NB4 (cell line): ENCODE measurements at regions not wholly inside any gene's neighbourhood (a gene's known extent, or its start where the extent isn't known, plus 50 kb on each side); places are given as distances from the start of the nearest gene placed in this dataset.

Experiments used
- DNase-seq: peaks from one replicate; pipeline ENCODE4 v3.0.0; 2010; ENCODE audit warnings: low read depth
- H3K4me3 ChIP-seq: one replicate; pipeline ENCODE4 v1.5.1; 2011; ENCODE audit warnings: mild to moderate bottlenecking, low read depth, low read length, moderate library complexity
- CTCF ChIP-seq: IDR thresholded peaks from one replicate; pipeline ENCODE4 v1.5.1; 2012; ENCODE audit warnings: low read depth, low read length
- MYC ChIP-seq: IDR thresholded peaks from 2 replicates; pipeline ENCODE4 v1.6.1; 2011; ENCODE audit warnings: low read depth, low read length
- POLR2A ChIP-seq: IDR thresholded peaks from 2 replicates; pipeline ENCODE4 v1.6.1; 2011; ENCODE audit warnings: mild to moderate bottlenecking; ENCODE audit not compliant: insufficient read length; ENCODE audit errors: extremely low read depth
- TF ChIP-seq, protein P1 (sequence below): IDR thresholded peaks from 2 replicates; pipeline ENCODE4 v1.6.1; 2011; ENCODE audit warnings: low read depth, low read length

DNA sequence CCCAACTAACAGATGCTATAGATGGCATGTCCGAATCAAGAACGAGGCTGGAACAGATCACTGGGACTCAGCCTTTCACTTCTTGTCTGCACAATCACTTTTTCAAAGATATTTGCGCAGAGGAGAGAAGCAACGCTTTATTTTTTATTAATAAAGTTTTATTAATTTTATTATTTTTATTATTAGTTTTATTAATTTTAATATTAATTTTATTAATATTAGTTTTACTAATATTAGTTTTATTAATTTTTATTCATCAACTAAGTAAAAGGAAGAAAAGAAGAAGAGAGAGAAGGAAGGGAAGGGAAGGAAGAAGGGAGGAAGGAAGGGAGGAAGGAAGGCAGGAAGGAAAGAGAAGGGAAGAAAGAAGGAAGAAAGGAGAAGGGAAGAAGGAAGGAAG is 236.4 kb upstream of the HHIP start:
- TF ChIP-seq CTCF, result no peak
- TF ChIP-seq POLR2A, result no peak
- TF ChIP-seq, protein P1, sequence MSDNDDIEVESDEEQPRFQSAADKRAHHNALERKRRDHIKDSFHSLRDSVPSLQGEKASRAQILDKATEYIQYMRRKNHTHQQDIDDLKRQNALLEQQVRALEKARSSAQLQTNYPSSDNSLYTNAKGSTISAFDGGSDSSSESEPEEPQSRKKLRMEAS, result no peak
- TF ChIP-seq MYC, result no peak
- H3K4me3 ChIP-seq, result no peak overlapping the region
- DNase-seq, result no peak

DNA sequence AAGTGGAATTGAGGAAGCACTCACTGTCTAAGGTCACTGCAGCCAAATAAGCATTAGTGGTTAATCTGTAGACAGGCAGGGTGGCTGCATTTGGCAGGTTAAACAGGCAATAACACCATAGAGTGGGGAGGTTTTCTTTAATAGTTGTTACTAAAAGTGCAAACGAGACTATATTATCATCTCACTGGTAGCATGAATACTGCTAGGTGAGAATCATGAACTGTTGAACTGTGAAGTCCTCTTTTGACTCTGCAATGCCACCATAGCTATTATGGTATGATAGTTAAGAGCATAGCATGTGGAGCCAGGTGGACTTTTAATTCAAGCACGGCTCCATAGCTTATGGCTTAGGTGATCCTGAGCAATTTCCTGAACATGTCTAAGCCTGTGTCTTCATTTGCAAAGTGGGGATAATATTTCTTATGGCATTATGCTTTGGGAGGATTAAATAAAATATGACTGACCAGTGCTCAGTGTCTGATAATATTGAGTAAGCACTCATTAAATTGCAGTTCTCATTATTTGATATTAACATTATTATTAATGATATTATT is 235.6 kb upstream of the HHIP start:
- no peak for TF ChIP-seq POLR2A
- no peak overlapping the region for H3K4me3 ChIP-seq
- peak; percentile 1 for DNase-seq

DNA sequence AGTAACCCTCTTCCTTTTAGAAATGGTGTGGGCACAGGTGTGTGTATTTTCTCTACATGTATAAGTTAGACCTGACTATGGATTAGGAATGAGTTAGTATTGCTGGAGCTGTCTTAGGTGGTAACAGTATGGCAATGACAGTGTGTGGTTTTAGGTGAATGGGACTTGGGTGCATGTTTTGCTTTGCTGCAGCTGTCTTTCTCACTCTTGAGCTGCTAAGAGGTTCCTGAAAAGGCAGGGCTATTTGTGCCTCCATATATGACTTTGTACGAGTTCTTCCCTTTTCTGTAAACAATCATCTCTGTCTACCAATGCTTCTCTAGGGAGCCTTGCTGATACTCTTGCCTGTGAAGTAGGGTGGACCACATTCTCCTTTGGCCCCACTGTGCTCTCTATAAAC is 234.8 kb upstream of the HHIP start:
- no peak overlapping the region for H3K4me3 ChIP-seq
- TF ChIP-seq POLR2A (no peak), CTCF (no peak)
- TF ChIP-seq, protein P1, result no peak
- DNase-seq, result no peak

DNA sequence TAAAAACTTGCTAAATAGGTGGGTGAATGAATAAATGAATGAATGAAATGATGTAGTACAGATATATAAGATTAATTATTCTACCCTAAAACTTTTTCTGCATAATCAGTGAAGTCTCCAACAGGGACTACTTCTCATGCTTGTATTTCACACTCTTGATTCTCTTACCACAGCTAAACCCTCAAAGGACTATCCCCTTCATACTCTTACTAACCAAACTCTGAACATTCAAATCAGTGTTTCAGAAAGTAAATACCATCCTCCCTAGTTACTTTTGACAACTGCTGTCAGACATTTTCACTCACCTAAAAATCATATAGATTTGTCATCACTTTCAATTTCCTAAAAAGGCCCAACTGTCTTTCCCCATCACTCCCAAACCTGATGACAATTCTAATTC is 234.3 kb upstream of the HHIP start:
- no peak overlapping the region for H3K4me3 ChIP-seq
- TF ChIP-seq CTCF (no peak), POLR2A (no peak), MYC (no peak)
- TF ChIP-seq, protein P1, result no peak

GRCh38 chr4:144421056-144421455 is 224.9 kb upstream of the HHIP start:
- no peak for DNase-seq
- TF ChIP-seq CTCF (no peak), POLR2A (no peak), MYC (no peak)
- TF ChIP-seq, protein P1, result no peak

More for the DNA sequence above, 234.3 kb upstream of the HHIP start:
- DNase-seq, result no peak

GRCh38 chr4:144421839-144422565 is 224.0 kb upstream of the HHIP start:
- TF ChIP-seq CTCF, result no peak
- TF ChIP-seq POLR2A, result no peak
- TF ChIP-seq, protein P1, result no peak
- no peak for TF ChIP-seq MYC
- no peak overlapping the region for H3K4me3 ChIP-seq
- DNase-seq, result no peak

More at GRCh38 chr4:144421056-144421455, 224.9 kb upstream of the HHIP start:
- H3K4me3 ChIP-seq, result no peak overlapping the region
